Stimulated activated CD4-positive, alpha-beta T cell treated with anti-CD3 and anti-CD28 coated beads, Interleukin-15, amount 100 ng/mL, for 24 hours (primary cell): ENCODE measurements at regions not wholly inside any gene's neighbourhood (a gene's known extent, or its start where the extent isn't known, plus 50 kb on each side); places are given as distances from the start of the nearest gene placed in this dataset.

ENCODE experiments used
- DNase-seq: peaks from one replicate; pipeline ENCODE4 v3.0.0-alpha.2; 2020

GRCh38 chr1:81470275-81470674 lies 330.5 kb upstream of the ADGRL2 start:
- no peak for DNase-seq

- DNase-seq, result no peak
Measured at GRCh38 chr1:81467383-81467782, 333.4 kb upstream of the ADGRL2 start.

GRCh38 chr1:81466961-81467360 lies 333.8 kb upstream of the ADGRL2 start:
- DNase-seq, result no peak

GRCh38 chr1:81463936-81464837 lies 336.5 kb upstream of the ADGRL2 start:
- DNase-seq, result no peak

- DNase-seq, result no peak
Measured at GRCh38 chr1:81459043-81459442, 341.7 kb upstream of the ADGRL2 start.

- DNase-seq, result no peak
Measured at GRCh38 chr1:81458186-81458585, 342.5 kb upstream of the ADGRL2 start.

- no peak for DNase-seq
Measured at GRCh38 chr1:81455481-81455880, 345.3 kb upstream of the ADGRL2 start.

- no peak for DNase-seq
Measured at GRCh38 chr1:81453971-81454370, 346.8 kb upstream of the ADGRL2 start.

- DNase-seq, result no peak
Measured at GRCh38 chr1:81453367-81453703, 347.4 kb upstream of the ADGRL2 start.

- no peak for DNase-seq
Measured at GRCh38 chr1:81452693-81453366, 347.9 kb upstream of the ADGRL2 start.

GRCh38 chr1:81449786-81450185 lies 350.9 kb upstream of the ADGRL2 start:
- DNase-seq, result no peak

GRCh38 chr1:81446000-81446669 lies 354.6 kb upstream of the ADGRL2 start:
- DNase-seq, result no peak

GRCh38 chr1:81443288-81443687 lies 357.4 kb upstream of the ADGRL2 start:
- no peak for DNase-seq

- DNase-seq, result no peak
Measured at GRCh38 chr1:81439046-81439823, 361.5 kb upstream of the ADGRL2 start.

GRCh38 chr1:81437649-81438048 lies 363.1 kb upstream of the ADGRL2 start:
- DNase-seq, result no peak

GRCh38 chr1:81437213-81437612 lies 363.5 kb upstream of the ADGRL2 start:
- DNase-seq, result no peak

GRCh38 chr1:81435175-81435574 lies 365.6 kb upstream of the ADGRL2 start:
- no peak for DNase-seq

- no peak for DNase-seq
Measured at GRCh38 chr1:81433676-81434075, 367.1 kb upstream of the ADGRL2 start.

- no peak for DNase-seq
Measured at GRCh38 chr1:81432654-81433109, 368.1 kb upstream of the ADGRL2 start.

- no peak for DNase-seq
Measured at GRCh38 chr1:81432059-81432458, 368.7 kb upstream of the ADGRL2 start.

GRCh38 chr1:81431624-81432000 lies 369.1 kb upstream of the ADGRL2 start:
- no peak for DNase-seq

- DNase-seq, result no peak
Measured at GRCh38 chr1:81430955-81431623, 369.6 kb upstream of the ADGRL2 start.
